DOHH2 (cell line): ENCODE measurements at regions not wholly inside any gene's neighbourhood (a gene's known extent, or its start where the extent isn't known, plus 50 kb on each side); places are given as distances from the start of the nearest gene placed in this dataset.

Experiments used
- CTCF ChIP-seq: fragments of 200-600 bp; sonication (generic); IDR thresholded peaks from one replicate; pipeline ENCODE4 v1.5.1; 2014; ENCODE audit warnings: antibody characterized with exemption, mild to moderate bottlenecking, low read depth, low read length; ENCODE audit not compliant: poor library complexity, severe bottlenecking
- EZH2phosphoT487 ChIP-seq: fragments of 200-600 bp; sonication (generic); IDR thresholded peaks from 2 replicates; pipeline ENCODE4 v1.6.1; 2017; ENCODE audit warnings: borderline replicate concordance, mild to moderate bottlenecking, antibody characterized with exemption, low read length, moderate library complexity, mixed read lengths

- TF ChIP-seq CTCF (no peak), EZH2phosphoT487 (no peak)
These were observed 197.0 kb upstream of the INHBA start for GRCh38 chr7:41899823-41900433.
